DMS53 (cell line): ENCODE measurements at regions not wholly inside any gene's neighbourhood (a gene's known extent, or its start where the extent isn't known, plus 50 kb on each side); places are given as distances from the start of the nearest gene placed in this dataset.

Source experiments
- DNase-seq: peaks from one replicate; lab custom pipeline; 2025; lab: John Stamatoyannopoulos, UW

DNA sequence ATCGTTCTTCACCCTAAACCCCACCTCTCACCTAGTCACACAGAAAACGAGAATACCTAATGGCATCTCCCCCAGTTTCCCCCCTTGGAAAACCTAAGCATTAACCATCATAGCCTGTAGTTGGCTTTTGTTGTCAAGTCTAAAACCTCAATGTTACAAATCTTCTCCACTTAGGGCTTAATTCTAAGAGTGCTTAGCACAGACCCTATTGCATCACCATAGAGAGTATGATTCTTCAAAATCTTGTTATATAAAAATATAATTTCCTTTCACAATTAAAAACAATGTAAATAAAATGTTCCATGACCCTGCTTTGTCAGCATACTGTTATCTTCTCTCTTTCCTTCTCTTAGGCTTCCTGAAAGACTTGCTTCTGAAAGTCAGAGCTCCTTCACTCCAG is 263.2 kb upstream of the RGS18 start:
- DNase-seq, result no peak

DNA sequence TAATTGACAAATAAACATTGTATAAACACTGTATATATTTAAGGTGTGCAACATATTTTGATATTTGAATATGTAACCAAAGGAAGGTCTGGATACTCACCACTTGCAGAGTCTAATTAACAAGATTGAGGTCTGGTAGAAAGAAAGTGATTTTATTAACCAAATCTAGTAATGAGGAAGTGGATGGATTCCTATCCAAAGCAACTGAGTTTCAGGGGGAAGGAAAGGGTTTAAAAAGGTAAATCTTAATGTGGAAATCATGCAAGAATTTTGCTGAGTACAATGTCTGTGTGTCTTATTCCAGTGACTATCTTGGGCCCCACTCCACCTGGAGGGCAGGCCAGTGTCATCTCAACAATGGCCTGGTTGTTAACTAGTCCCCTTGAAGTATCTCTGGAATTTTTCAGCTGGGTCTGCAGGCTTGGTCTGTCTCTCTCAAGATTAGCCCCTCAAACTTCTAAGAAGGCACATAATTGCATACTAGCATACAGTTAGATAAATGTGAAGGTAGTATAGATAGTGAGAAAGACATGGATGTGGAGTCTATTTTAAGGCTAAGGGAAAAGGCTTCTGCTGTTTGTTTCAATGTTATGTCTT is 262.7 kb upstream of the RGS18 start:
- no peak for DNase-seq

GRCh38 chr1:191897134-191897533 is 261.1 kb upstream of the RGS18 start:
- DNase-seq, result no peak

GRCh38 chr1:191901651-191902050 is 256.6 kb upstream of the RGS18 start:
- no peak for DNase-seq

GRCh38 chr1:191904991-191905390 is 253.3 kb upstream of the RGS18 start:
- no peak for DNase-seq

GRCh38 chr1:191905781-191906180 is 252.5 kb upstream of the RGS18 start:
- no peak for DNase-seq

GRCh38 chr1:191907121-191907520 is 251.1 kb upstream of the RGS18 start:
- no peak for DNase-seq

- no peak for DNase-seq
Measured at GRCh38 chr1:191910245-191910644, 248.0 kb upstream of the RGS18 start.

DNA sequence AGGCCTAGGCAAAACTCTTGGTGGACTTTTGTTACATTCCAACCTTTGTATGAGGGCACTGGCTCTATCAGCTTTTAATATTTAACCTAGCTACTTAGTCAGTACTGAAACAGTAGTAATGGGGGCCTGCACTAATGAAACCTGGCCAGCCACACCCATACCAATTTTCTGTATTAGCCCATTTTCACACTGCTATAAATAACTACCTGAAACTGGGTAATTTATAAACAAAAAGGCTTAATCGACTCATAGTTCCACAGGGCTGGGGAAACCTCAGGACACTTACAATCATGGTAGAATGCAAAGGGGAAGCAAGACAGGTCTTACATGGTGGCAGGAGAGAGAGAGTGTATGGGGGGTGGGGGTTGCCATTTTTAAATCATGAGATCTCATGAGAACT is 245.7 kb upstream of the RGS18 start:
- DNase-seq, result no peak

DNA sequence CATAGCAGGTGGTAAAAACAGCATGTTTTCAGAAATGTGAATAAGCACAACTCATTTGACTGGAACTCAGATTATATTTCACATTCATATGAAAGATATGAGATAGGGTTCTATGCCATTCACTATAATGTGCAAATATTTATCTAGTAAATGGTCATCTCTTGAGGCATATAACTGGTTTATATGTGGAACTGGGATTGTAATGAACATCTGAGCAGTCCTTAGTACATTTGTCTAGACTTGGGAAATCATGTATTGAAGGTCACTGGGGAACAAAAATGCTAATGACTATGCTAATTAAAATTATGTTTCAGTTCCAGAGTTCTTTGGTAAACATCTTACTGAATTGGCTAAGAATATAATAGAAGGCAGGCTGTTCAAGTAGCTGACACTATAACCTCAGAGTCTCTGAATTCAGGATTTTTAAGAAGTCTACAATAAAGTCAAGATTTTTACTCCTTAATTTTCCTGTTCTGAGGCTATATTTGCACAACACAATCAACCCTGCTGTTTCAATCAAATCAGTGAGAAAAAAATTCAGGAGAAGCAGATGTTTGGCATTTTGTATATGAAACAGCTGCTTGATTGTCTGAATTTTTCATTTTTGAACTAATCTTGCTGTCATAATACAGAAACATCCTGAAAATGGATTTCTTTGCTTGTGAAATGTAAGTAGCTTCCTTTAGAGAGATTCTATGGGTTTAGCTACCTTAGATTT is 244.8 kb upstream of the RGS18 start:
- peak; percentile 70 for DNase-seq

- no peak for DNase-seq
Measured at GRCh38 chr1:191929383-191929782, 228.9 kb upstream of the RGS18 start.

- no peak for DNase-seq
Measured at GRCh38 chr1:191943684-191944083, 214.6 kb upstream of the RGS18 start.

DNA sequence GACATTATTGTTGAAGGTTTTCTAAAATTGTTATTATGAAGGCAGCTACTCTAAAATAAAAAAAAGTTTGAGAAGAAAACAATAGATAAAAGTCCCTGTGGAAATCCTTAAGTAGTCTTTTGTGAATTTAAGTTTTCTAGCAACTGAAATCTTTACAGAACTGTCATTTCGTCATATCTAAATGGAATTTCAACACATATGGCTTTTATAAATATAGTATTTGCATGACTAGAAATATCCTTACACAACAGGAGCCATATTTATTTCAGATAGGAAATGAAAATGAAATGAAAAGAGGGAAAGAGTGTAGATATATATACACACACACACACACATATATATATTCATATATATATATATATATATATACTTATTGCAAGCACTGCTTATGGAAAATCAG is 204.7 kb upstream of the RGS18 start:
- DNase-seq, result no peak

DNA sequence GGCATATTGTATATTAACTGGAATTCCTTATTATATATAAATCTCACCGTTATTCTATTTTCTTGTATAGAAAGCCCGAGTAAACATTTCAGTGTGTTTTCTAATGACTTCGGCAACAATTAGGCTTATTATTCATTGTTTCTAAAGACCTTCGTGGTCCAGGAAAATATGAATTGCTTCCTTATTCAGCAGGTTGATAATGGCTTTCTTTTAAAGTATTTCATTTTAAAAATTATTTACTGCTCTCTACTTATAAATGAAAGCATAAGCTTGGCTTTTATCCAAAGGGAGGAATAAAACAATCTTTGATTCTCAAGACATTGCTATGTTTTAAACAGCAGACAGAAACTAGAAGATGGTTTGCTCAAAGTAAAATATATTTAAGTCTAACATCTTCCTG is 198.4 kb upstream of the RGS18 start:
- DNase-seq, result no peak

DNA sequence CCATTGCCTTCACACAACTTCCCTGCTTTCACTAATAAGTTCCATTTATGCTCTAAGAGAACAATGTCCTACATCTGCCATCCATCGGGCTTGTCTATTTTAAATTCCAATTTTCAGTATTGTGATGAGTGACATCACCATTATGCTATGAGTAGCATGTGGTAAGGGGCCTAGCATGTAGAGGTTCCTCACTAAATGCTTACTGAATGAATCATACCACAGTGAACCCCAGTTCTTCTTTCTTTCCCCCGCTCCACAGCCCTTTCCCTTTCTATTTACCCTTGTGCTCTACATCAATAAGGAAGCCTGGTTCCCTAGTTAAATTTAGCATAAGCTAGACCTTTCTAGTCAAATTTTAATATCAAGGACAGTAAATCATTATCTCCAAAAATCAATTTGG is 195.0 kb upstream of the RGS18 start:
- DNase-seq, result no peak

GRCh38 chr1:191963781-191964455 is 194.3 kb upstream of the RGS18 start:
- DNase-seq, result no peak

DNA sequence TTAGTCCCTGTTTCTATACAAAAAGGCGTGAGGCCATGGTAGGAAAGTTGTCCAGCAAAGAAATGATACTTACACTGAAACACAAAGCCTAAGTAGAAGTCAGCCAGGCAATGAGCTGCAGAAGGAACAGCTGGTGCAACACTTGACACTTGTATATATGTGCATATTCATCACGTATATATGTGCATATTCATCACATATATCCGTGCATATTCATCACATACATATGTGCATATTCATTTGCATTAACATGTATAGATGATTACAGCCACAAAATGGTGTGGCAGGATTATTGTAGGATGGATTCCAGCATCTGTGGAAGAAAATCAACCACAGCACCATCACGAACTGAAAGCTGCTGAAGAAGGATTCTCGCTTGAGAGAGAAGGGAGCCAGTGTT is 189.0 kb upstream of the RGS18 start:
- DNase-seq, result no peak

DNA sequence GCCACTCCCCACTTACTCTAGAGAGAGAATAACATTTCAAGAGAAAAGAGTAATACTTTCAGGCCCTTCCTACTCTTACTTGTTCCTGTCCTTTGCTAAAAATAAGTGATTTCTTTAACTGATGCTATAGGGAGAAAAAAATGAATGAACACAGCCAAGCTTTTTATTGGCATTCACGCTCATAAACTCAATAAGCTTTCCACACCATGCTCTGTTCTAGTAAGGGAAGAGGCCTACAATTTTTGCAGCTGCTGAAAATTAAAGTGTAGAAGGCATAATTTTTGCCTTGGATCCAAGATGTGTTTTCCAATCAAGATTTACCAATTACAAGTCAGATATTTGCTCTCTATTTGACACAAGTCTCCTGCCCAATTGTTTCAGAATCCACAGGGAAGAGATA is 188.1 kb upstream of the RGS18 start:
- no peak for DNase-seq

DNA sequence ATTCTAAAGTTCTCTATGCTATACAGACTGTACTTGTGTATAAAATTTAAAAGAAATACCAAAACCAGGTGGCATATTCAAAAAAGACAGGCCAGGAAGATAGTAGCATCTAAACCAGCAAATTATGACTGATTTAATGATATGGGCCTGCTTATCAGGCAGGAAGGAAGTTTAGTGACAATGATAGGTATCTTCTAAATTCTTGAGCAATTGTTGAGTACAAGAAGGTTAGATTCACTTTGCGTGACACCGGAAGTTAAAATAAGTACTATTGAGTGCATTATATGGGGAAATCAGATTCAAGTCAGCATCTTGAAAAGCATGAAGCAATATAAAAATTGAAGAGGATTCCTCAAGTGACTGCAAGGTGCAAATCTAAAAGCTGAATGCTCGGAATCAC is 186.8 kb upstream of the RGS18 start:
- DNase-seq, result no peak

GRCh38 chr1:191974004-191974403 is 184.3 kb upstream of the RGS18 start:
- DNase-seq, result no peak

GRCh38 chr1:191977874-191978506 is 180.3 kb upstream of the RGS18 start:
- DNase-seq, result no peak

DNA sequence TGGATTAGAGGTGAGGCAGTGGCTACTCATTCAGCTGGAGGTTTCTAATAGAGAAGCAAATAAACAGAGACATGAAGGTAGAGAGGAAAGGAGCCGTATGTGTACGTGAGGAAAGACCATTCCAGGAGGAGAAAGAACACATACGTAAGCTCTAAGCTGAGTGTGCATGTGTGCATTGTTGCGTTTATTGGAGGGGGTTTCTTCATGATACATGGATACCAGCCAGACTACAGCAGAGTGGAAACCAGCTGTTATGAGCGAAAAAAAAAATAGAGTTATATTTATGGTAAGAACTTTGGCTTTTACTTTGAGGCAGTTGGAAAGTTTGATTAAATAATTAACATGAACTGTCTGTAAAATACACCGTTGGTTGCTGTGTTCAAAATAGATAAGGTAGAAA is 173.4 kb upstream of the RGS18 start:
- DNase-seq, result no peak

DNA sequence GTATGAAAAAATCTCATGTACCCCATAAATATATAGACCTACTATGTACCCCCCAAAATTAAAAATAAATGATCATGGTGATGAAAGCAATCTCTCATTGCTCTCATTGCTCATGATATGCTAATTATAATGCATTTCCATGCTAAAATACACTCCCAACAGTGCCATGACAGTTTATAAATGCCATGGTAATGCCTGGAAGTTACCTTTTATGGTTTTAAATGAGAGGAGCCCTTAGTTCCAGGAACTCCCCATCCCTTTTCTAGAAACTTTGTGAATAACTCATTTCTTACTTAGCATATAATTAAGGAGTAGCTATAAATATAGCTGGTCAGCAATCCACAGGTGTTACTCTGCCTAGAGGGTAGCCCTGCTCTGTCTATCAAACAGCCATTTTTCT is 166.1 kb upstream of the RGS18 start:
- no peak for DNase-seq
